Activated CD4-positive, alpha-beta T cell treated with anti-CD3 and anti-CD28 coated beads, Interleukin-2, Interleukin-4, amounts not matched to agents 100 ng/mL and 50 ng/mL, durations not matched to agents 16 hours and 8 hours (primary cell): ENCODE measurements at regions not wholly inside any gene's neighbourhood (a gene's known extent, or its start where the extent isn't known, plus 50 kb on each side); places are given as distances from the start of the nearest gene placed in this dataset.
"Not testable (repeated sequence)": the region's sequence is repeated elsewhere in the genome, so short reads cannot be mapped to it uniquely, and the experiment has no call there.

Experiments
- DNase-seq: peaks from one replicate; pipeline ENCODE4 v3.0.0-alpha.2; 2020; ENCODE audit warnings: low spot score

- DNase-seq: no peak
These were observed 88.1 kb upstream of the WDR44 start for GRCh38 chrX:118257781-118258180.

- no peak for DNase-seq
These were observed 86.7 kb upstream of the WDR44 start for GRCh38 chrX:118259213-118259612.

- DNase-seq: no peak
These were observed 84.8 kb upstream of the WDR44 start for GRCh38 chrX:118261151-118261550.

- DNase-seq: no peak
These were observed 74.1 kb upstream of the WDR44 start for GRCh38 chrX:118271775-118272174.

GRCh38 chrX:118272242-118272641 is 73.7 kb upstream of the WDR44 start:
- DNase-seq: no peak

GRCh38 chrX:118286066-118286762 is 59.7 kb upstream of the WDR44 start:
- DNase-seq: no peak

- not testable (repeated sequence) for DNase-seq
These were observed 50.1 kb upstream of the WDR44 start for GRCh38 chrX:118295818-118296217.
